ENCODE measurements at regions not wholly inside any gene's neighbourhood (a gene's known extent, or its start where the extent isn't known, plus 50 kb on each side); places are given as distances from the start of the nearest gene placed in this dataset.
"Not testable (repeated sequence)": the region's sequence is repeated elsewhere in the genome, so short reads cannot be mapped to it uniquely, and the experiment has no call there.

DNA sequence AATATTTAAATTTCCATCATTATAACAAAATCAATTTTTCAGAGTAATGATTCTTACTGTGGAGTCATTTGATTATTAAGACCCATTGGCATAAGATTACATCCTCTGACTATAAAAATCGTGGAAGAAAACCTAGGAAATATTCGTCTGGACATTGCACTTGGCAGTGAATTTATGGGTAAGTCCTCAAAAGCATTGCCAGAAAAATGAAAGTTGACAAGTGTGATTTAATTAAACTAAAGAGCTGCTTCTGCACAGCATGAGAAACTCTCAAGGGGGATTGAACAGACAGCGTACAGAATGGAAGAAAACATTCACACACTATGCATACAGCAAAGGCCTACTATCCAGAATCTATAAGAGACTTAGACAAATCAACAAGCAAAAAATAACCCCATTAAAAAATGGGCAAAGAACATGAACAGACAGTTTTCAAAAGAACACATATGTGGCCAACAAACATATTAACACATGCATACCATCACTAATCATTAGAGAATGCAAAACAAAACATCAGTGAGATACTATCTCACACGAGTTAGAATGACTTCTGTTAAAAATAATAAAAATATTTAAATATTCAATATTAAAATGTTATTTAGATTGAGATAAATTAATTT, 111.4 kb downstream of the CCDC74A start:
- not testable (repeated sequence) for DNase-seq (ENCODE audit: low spot score)

DNA sequence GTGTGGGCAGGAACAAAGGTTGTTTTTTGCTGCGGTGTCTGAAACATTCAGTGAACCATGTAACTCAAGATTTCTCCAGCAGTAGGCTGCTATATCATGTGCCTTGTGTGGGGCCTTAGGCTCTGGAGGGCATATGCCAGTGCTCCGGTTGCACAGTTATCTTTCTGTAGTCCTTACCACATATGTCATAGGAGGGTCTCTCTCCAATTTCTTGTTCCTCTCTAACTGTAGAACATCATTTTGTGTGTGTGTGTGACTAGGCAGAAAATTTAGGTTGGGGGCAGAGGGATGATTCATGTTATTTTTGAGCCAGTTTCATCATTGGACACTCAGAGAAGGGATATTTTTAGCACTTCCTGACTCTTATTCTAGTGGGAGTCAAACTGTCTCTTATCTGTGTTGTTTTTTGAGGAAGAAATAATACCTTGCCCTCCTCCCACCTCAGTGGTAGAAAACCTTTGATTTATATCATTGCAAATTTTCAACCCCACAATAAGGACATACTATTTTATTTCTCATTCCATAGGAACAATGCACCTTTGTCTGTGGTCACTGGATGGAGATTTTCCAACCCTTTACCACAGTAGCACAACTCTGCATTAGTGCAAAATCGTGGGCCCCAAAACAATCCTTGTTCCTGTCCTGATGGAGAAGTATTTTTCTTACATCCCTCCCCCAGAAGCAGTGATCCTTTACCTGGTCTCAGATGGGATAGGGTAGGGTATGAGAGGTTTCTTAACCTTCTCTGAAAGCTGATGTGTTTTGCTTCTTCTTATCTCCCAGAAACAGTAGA, 113.9 kb downstream of the CCDC74A start:
- DNase-seq (ENCODE audit: low spot score): no peak

DNA sequence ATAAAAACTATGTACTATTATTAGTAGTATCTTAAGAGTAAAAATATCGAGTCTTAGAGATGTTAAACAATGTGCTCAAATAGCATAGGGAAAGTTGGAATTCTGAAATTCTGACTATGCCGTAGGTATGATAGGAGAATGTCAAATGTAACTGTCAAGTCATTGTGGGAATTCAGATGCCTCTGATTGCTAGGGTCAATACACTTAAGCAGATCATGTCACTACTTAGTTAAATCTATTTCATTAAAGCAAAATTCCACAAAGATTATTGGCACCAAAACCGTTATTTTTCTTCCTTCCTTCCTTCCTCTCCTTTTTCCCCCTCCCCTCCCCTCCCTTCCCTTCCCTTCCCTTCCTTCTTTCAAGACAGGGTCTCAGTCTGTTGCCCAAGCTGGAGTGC, 115.5 kb downstream of the CCDC74A start:
- not testable (repeated sequence) for DNase-seq (ENCODE audit: low spot score)

DNA sequence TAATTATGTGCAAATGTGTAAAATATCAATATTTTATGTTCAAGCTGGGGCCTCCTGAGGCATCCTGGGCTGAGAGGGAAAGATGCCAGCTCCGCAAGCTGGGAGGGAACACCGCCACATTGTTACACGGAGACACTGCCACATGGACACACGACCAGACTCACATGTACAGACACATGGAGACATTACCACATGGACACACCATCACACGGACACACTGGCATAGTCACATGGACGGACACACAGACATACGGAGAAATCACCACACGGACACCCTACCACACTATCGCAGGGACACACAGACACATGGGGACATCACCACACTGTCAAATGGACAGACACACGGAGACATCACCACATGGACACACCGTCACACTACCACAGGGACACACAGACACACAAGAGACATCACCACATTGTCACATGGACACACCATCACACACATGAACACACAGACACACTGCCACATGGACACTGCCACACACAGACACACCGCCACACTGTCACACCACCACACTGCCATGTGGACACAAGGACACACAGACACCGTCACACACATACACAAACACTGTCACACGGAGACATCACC, 117.6 kb downstream of the CCDC74A start:
- DNase-seq (ENCODE audit: low spot score): no peak

DNA sequence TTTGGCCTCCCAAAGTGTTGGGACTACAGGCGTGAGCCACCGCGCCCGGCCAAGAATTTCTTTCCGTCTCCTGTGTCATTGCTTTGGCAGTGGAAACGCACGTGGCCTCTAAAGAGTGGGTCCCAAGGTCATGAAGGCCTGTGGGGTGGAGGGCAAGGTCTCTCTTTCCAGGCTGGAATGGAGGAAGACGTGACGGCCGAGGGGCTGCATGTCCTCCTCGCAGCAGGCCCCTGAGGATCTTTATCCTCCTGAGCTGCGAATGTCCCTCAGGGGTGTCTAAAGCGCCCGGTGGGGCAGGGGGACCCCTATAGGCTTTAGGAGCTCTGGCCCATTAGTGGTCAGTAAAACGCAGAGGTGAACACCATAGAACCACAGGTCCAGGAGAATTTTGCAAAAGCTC, 118.5 kb downstream of the CCDC74A start:
- not testable (repeated sequence) for DNase-seq (ENCODE audit: low spot score)

DNA sequence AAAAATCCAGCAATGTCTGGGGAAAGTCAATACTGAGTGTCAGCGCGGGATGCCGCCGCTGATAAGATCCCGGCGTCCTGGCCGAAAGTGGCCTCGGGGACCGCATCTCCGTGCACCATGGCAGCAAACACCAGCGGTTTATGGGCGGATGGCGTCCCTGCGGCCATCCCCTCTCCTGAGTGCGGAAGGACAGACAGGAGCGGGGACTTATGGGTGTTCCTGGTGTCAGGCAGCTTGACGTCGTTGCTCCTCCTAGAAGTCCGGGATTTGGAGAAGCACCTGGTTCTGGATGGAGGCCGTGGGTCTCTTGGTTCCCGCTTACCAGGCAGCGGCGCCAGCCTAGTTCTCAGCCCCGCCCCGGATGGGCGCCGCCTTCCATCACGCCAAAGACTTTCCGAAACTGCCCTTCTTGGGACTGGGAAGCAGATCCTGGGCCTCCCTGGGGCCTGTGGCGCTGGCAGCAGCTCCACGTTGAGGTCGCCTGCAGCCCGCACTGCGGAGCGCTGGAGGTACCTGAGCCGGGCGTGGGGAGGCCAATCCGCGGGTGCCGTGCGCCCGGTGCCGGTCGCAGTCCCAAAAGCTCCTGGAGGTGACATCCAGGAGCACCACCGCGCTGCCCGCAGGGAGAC, 119.1 kb downstream of the CCDC74A start:
- DNase-seq (ENCODE audit: low spot score): no peak

DNA sequence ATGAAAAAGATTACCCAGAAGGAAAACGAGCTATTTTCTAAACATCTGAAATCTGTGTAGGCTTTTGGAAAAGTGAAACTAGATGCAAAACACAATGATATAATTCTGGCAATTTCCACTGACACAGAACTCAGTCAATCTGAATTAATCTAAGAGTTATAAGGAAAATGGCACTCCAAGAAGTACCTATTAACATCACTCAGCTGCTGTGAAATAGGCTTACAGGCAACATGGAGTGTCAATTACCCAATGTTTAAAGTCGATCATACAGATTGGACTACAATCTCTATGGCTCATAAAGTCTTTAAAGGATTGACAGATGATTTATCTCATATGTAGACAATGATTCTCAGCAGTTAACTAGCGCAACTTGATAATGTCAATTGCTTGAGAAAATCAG, 120.9 kb downstream of the CCDC74A start:
- not testable (repeated sequence) for DNase-seq (ENCODE audit: low spot score)

DNA sequence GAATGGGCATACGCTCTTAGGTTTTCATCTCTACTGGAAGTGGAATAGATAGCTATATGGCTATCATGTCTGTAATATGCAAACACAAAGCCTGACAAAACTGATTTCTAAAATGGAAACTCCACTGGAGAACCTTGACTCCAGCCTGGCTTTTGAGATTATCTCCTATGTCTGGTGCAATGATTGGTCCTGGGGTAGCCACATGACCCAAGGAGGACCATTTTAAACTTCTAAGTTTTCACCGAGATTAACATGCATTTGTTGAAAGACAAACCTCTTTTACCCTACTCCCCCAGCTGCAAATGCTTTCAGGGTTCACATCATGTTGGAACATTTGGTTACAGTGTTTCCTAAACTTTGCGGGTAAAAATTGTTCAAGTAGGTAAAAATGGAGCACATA, 124.6 kb downstream of the CCDC74A start:
- DNase-seq (ENCODE audit: low spot score): not testable (repeated sequence)

DNA sequence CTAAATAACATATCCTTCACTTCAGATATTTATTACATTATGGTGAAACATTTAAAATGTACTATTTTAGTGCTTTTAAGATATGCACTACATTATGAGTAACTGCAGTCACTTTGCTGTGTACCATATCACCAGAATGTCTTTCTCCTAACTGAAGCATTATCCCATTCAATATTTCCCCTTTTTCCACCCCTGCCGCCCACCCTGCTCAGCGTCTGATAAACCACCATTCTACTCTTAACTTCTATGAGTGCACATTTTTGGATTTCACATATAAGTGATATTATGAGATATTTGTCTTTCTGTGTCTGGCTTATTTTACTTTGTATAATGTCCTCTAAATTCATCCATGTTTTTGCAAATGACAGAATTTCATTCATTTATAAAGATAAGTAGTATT, 126.4 kb downstream of the CCDC74A start:
- DNase-seq (ENCODE audit: low spot score): not testable (repeated sequence)

DNA sequence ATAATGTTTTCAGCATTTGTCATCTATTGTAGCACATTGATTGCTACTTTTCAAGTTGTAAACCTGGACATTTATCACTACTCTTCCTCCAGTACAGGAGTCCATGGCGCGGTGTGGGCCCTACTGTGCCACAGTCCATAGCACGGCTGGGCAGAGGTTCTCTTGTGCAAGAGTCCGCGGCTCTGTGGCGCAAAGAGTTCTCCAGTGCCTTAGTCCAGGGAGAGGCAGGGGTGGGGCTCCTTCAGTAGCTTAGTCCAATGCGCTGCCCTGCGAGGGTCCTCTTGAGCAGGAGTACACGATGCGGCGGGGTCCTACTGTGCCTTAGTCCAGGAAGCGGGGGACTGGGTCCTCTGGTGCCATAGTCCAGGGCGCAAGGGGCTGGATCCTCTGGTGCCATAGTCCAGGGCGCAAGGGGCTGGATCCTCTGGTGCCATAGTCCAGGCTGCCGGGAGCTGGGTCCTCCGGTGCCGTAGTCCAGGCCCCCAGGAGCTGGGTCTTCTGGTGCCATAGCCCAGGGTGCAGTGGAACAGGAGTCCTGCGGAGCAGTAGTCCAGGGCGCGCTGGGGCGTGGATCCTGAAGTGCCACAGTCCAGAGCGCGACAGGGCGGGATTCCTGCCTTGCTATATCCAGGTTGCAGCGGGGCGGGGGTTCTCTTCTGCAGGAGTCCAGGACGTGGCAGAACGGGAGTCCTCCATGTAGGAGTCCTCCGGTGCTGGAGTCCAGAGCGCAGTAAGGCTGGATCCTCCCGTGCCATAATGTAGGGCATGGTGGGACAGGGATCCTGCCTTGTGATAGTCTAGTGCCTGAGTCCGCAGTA, 129.3 kb downstream of the CCDC74A start:
- DNase-seq (ENCODE audit: low spot score): no peak

DNA sequence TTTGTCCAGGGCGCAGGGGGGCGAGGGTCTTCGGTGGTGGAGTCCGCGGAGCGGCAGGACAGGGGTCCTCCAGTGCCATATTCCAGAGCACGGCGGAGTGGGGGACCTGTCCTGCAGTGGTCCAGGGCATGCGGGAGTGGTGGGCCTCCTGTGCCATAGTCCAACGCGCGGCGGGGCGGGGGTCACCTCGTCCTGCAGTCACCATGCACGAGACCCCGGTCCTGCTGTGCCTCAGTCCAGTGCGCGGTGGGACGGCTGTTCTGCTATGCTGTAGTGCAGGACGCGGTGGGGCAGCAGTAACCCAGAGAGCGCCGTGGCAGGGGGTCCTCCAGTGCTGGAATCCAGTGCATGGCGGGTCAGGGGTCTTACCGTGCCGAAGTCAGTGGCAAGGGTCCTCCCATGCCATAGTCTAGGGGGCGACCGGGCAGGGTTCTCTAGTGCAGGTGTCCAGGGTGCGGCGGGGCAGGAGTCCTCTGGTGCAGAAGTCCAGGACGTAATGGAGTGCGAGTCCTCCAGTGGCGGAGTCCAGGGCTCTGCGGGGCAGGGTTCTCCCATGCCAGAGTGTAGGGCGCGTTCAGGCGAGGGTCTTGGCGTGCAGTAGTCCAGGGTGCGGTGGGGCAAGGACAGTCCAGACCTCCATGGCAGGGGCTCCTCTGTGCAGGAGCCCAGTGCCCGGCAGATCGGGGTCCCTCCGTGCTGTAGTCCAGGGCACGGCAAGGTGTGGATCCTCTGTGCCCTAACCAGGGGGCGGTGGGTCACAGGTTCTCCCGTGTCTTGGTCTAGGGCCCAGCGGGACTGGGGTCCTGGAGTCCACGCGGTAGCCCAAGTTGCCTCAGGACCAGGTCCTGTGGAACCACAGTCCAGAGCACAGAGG, 130.4 kb downstream of the CCDC74A start:
- no peak for DNase-seq (ENCODE audit: low spot score)

DNA sequence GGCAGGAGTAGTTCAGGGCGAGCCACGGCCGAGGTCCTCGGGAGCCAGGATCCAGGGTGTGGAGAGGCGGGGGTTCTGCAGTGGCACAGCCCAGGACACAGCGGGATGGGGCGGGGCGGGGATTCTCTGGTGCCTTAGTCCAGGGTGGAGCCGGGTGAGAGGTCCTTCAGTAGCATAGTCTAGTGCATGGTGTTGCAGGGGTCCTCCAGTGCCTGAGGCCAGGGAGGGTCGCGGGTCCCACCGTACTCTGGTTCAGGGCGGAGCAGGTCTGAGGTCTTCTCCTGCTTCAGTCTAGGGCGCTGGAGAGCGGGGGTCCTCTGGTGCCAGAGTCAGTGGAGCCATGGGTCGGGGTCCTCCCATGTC, 131.1 kb downstream of the CCDC74A start:
- DNase-seq (ENCODE audit: low spot score): no peak

DNA sequence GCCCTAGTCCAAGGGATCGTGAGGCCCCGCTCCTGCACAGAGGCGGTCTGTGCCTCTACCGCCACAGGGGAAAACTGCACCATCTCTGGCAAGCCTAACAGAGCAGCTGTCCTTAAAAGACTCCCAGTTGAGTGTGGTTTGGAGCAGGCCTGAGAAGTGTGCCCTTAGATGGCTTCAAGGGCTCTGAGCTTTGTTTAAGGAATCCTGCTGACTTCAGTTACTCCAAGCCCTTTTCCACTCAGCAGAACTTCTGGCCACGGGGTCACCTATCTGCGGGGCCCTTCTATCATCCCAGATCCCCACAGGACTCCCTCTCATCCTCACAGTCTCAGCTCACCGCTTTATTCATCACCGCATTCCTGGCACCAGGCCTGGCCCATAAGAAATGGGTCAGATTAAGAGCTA, 131.5 kb downstream of the CCDC74A start:
- no peak for DNase-seq (ENCODE audit: low spot score)

DNA sequence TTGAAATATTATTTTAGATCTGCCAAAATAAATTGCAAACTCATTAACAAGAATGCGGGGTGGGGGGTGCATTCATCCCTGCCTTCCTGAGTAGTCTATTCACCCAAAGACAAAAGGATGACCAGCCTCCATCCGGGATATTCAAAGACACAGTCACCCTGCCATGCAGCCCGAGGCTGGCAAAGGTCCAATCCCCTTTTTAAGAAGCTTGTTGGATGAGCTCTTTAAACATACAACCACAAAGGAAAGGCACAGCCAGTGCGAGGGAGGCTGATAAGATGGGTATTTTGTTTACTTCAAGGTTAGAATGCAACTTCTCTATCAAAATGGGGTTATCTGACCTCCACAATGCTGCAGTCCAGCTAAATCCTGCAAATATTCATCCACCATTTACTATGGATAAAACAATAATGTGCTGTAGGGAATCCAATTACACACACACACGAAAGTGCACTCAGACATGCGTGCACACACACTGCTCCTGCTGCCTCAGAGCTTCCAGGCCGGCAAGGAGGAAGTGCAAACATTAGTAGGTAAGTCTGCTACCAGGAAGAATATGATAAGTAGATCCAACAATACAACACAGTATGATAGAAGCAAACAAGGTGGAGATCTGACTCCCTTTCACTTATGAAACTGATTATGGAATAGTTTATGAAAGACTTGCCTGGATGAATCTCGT, 133.6 kb downstream of the CCDC74A start:
- DNase-seq (ENCODE audit: low spot score): not testable (repeated sequence)

DNA sequence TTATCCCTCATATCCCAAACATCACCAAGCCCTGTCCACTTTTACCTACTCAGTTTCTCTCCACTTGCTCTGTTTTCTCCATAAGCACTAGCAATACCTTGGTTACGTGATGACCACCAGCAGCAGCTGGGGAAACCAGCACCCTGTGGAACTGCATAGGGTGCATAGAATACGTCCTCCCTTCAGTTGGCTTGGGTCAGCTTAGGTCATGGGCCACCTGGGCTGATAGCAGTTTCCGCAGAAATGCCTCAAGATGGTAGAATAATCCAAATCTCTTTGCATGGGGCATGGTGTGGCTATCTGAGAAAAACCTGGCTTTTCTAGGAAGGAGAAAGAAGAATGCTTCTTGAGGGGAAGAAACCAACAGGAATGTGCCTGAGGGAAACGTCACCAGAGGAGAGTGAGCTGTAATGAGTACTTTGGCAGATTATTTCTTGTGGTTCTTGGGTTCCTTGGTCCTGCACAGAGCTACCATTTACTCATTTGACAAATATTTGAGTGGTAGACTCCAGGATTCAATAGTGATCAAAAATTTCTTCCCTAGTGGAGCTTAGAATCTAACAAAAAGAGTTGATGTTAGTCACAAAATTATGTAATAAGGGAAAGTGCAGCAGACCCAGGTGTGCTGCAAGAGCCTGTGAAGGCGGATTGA, 134.3 kb downstream of the CCDC74A start:
- not testable (repeated sequence) for DNase-seq (ENCODE audit: low spot score)

DNA sequence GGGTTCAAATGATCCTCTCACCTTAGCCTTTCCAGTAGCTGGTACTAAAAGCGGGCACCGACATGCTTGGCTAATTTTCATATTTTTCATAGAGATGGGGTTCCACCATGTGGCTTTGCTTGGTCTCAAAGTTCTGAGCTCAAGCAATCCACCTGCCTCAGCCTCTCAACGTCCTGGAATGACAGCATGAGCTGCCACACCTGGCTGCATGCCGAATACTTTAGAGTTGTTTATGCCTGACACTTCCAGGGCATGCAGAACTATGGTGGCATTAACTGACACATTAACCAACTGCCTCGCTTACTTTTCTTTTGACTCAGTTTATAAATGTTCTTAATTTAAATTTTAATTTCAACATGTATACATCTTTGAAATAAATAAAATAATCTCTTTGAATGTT, 135.8 kb downstream of the CCDC74A start:
- DNase-seq (ENCODE audit: low spot score): not testable (repeated sequence)

DNA sequence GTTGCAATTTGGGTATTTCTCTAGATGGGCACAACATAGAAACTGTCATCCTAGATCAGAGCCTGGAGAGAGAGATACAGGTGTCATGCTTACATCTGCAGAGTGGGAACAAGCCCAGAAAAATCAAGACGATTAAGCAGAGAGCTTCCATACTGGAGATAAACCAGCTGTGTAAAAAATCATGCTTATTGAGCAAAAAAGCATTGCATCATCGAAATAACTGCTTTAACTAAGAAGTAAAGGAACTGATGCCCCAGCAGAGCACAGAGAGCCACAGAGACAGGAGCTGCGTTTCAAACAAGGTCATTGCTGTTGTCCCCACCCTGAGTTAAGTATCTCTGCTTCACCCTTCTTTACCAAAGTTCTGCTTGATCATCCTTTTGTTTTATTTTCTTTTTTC, 138.0 kb downstream of the CCDC74A start:
- DNase-seq (ENCODE audit: low spot score): not testable (repeated sequence)

DNA sequence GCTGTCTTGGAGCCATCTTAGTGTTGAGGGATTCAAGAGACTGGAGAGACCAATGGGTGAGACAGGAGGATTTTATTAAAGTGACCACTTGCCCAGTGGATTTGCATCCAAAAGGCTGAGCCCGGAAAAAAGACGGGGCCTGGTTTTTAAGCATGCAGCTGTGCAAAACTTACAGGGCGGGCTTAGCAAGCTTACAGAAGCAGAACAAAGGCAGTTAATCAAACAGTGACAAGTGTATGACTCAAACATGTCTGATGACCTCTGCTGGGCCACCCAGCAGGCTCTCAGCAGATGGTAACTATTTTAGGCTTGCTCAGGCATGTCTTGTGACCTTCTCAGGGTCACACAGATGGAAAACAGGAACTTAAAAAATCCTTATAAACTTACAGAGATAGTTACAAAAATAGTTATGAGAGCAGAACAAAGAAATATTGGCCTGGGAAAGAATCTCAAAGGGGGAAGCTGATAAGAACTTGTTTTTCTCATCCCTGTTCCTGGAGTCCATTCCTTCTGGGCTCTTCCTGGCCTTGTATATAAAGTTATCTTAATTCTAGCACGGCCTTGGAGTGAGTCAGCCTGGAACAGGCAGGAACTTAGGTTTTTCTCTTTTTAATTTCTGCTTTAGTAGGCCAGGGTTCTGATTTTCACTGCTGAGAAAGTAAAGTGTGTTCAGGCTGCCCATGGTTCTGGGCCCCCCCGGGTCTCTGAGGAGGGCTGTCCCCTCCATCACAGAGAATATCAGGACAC, 141.3 kb downstream of the CCDC74A start:
- DNase-seq (ENCODE audit: low spot score): not testable (repeated sequence)

Data from ureter (tissue), 1 donor.